ENCODE measurements at regions not wholly inside any gene's neighbourhood (a gene's known extent, or its start where the extent isn't known, plus 50 kb on each side); places are given as distances from the start of the nearest gene placed in this dataset.

GRCh38 chr7:52537051-52537450 is 498.4 kb upstream of the POM121L12 start:
- Mint-ChIP-seq H3K27me3 (ENCODE audit: low read depth) (no peaks in the 10 kb centered on the region), H3K9me3 (ENCODE audit: low read depth) (peaks cover 14% of the 10 kb centered on the region), H3K27ac (ENCODE audit: unreplicated experiment) (no peak overlapping the region), H3K4me1 (ENCODE audit: low read depth) (no peaks in the 10 kb centered on the region), H3K4me3 (ENCODE audit: unreplicated experiment) (no peak overlapping the region), H3K36me3 (ENCODE audit: low read depth) (no peaks in the 10 kb centered on the region)
- no peak for TF ChIP-seq CTCF (IDR thresholded peaks at IDR 0.05)
- DNase-seq (ENCODE audit: low spot score), result no peak

- no peaks in the 10 kb centered on the region for H3K36me3 Mint-ChIP-seq (ENCODE audit: low read depth)
- no peaks in the 10 kb centered on the region for H3K27me3 Mint-ChIP-seq (ENCODE audit: low read depth)
- no peak overlapping the region for H3K27ac Mint-ChIP-seq (ENCODE audit: unreplicated experiment)
- no peaks in the 10 kb centered on the region for H3K9me3 Mint-ChIP-seq (ENCODE audit: low read depth)
- H3K4me1 Mint-ChIP-seq (ENCODE audit: low read depth), result no peaks in the 10 kb centered on the region
- H3K4me3 Mint-ChIP-seq (ENCODE audit: unreplicated experiment), result no peak overlapping the region
- TF ChIP-seq CTCF (IDR thresholded peaks at IDR 0.05), result no peak
- DNase-seq (ENCODE audit: low spot score), result no peak
Observed at GRCh38 chr7:52525772-52526341, 509.6 kb upstream of the POM121L12 start.

- TF ChIP-seq CTCF (IDR thresholded peaks at IDR 0.05), result no peak
- no peak overlapping the region for H3K4me3 Mint-ChIP-seq (ENCODE audit: unreplicated experiment)
- no peaks in the 10 kb centered on the region for H3K36me3 Mint-ChIP-seq (ENCODE audit: low read depth)
- no peak overlapping the region for H3K27ac Mint-ChIP-seq (ENCODE audit: unreplicated experiment)
- no peaks in the 10 kb centered on the region for H3K27me3 Mint-ChIP-seq (ENCODE audit: low read depth)
- H3K9me3 Mint-ChIP-seq (ENCODE audit: low read depth), result peaks cover 17% of the 10 kb centered on the region
- no peaks in the 10 kb centered on the region for H3K4me1 Mint-ChIP-seq (ENCODE audit: low read depth)
- no peak for DNase-seq (ENCODE audit: low spot score)
Observed at GRCh38 chr7:52518869-52519268, 516.6 kb upstream of the POM121L12 start.

- Mint-ChIP-seq H3K4me3 (ENCODE audit: unreplicated experiment) (no peak overlapping the region), H3K27ac (ENCODE audit: unreplicated experiment) (no peak overlapping the region), H3K36me3 (ENCODE audit: low read depth) (no peaks in the 10 kb centered on the region), H3K9me3 (ENCODE audit: low read depth) (peaks cover 12% of the 10 kb centered on the region), H3K27me3 (ENCODE audit: low read depth) (no peaks in the 10 kb centered on the region), H3K4me1 (ENCODE audit: low read depth) (no peaks in the 10 kb centered on the region)
- no peak for DNase-seq (ENCODE audit: low spot score)
- no peak for TF ChIP-seq CTCF (IDR thresholded peaks at IDR 0.05)
Observed at GRCh38 chr7:52512656-52513055, 522.8 kb upstream of the POM121L12 start.

GRCh38 chr7:52507546-52508255 is 527.7 kb upstream of the POM121L12 start:
- no peaks in the 10 kb centered on the region for H3K36me3 Mint-ChIP-seq (ENCODE audit: low read depth)
- no peak overlapping the region for H3K27ac Mint-ChIP-seq (ENCODE audit: unreplicated experiment)

More at GRCh38 chr7:52507546-52508255, 527.7 kb upstream of the POM121L12 start:
- Mint-ChIP-seq H3K4me1 (ENCODE audit: low read depth) (no peaks in the 10 kb centered on the region), H3K9me3 (ENCODE audit: low read depth) (no peaks in the 10 kb centered on the region), H3K4me3 (ENCODE audit: unreplicated experiment) (no peak overlapping the region), H3K27me3 (ENCODE audit: low read depth) (peaks cover 2% of the 10 kb centered on the region)
- no peak for TF ChIP-seq CTCF (IDR thresholded peaks at IDR 0.05)
- no peak for DNase-seq (ENCODE audit: low spot score)

Measured in chondrocyte (in vitro differentiated cells).